Esophagus squamous epithelium (tissue), 5 donors: ENCODE measurements at regions not wholly inside any gene's neighbourhood (a gene's known extent, or its start where the extent isn't known, plus 50 kb on each side); places are given as distances from the start of the nearest gene placed in this dataset.

Experiments
- DNase-seq: peaks from one replicate; lab custom pipeline; 2025; lab: John Stamatoyannopoulos, UW
- H3K27ac ChIP-seq, 4 donors: fragments of 200-600 bp; sonication (generic); one replicate each; pipeline ENCODE4 v1.5.1; 2016 to 2019; ENCODE audit warnings: mild to moderate bottlenecking in 1 of 4
- H3K27me3 ChIP-seq, 4 donors: fragments of 200-600 bp; sonication (generic); 1 replicate in 3 of 4; 2 replicates in 1 of 4; pipeline versions ENCODE4 v1.5.1 to v1.6.0; 2017 to 2021; ENCODE audit warnings: antibody characterized with exemption in 1 of 4
- H3K36me3 ChIP-seq, 3 donors: fragments of 200-600 bp; sonication (generic); one replicate each; pipeline ENCODE4 v1.5.1; 2016 to 2019
- H3K4me1 ChIP-seq, 3 donors: fragments of 200-600 bp; sonication (generic); one replicate each; pipeline ENCODE4 v1.5.1; 2017 to 2019
- H3K4me3 ChIP-seq, 4 donors: fragments of 200-600 bp; sonication (generic); 1 replicate in 3 of 4; 2 replicates in 1 of 4; pipeline ENCODE4 v1.5.1; 2016 to 2019; ENCODE audit warnings: mild to moderate bottlenecking in 2 of 4, moderate library complexity in 1 of 4
- H3K9me3 ChIP-seq, 3 donors: fragments of 200-600 bp; sonication (generic); one replicate each; pipeline ENCODE4 v1.5.1; 2016 to 2019
- CTCF ChIP-seq, 6 experiments: fragments of 450-650 bp in 4 of 6; fragments of 200-600 bp in 2 of 6; sonication (generic) in 2 of 6; IDR thresholded peaks; one replicate each; pipeline ENCODE4 v1.5.1; 2016 to 2019; ENCODE audit warnings: antibody characterized with exemption in 6 of 6, mild to moderate bottlenecking in 4 of 6, moderate library complexity in 4 of 6
- POLR2A ChIP-seq, 4 donors: fragments of 450-650 bp; IDR thresholded peaks; one replicate each; pipeline ENCODE4 v1.6.1; 2017; ENCODE audit warnings: antibody characterized with exemption in 4 of 4, mild to moderate bottlenecking in 4 of 4, moderate library complexity in 3 of 4
- WGBS, 2 donors: methylation state at CpG; one replicate each; pipeline ENCODE4 v1.1.5; 2018; 5-methylcytosine and 5-hydroxymethylcytosine counted together
- intact Hi-C: fragments of 100-400 bp; cut with DNase I; formaldehyde crosslinking; loops from one replicate; pipeline ENCODE4 v1.15.0; 2022
- donor health status: DM: yes; HTN: yes; CAD: no.

GRCh38 chr16:85420501-85421337 is 192.4 kb upstream of the GSE1 start:
- peaks cover 0 to 9% (median 0%) of the 10 kb centered on the region in 3 donors for H3K36me3 ChIP-seq
- intact Hi-C loops, result no loop called here
- no peak overlapping the region for H3K4me3 ChIP-seq
- TF ChIP-seq CTCF (IDR thresholded peaks at IDR 0.05), result peak; percentile 99 to 100 (median 100)
- TF ChIP-seq POLR2A (IDR thresholded peaks at IDR 0.05), result no peak
- H3K27ac ChIP-seq, result no peak overlapping the region
- 85 to 100% methylated on average over 1 to 13 of the region's 42 CpGs for WGBS, 2 donors
- peaks cover 0 to 3% (median 0%) of the 10 kb centered on the region in 4 donors for H3K27me3 ChIP-seq
- no peak for DNase-seq
- H3K4me1 ChIP-seq, result peaks cover 0 to 36% (median 3%) of the 10 kb centered on the region in 3 donors
- H3K9me3 ChIP-seq, result no peaks in the 10 kb centered on the region

- 89 to 100% methylated on average over 6 to 7 of the region's 24 CpGs for WGBS, 2 donors
These were observed 191.6 kb upstream of the GSE1 start for GRCh38 chr16:85421338-85422195.

GRCh38 chr16:85422196-85422631 is 190.9 kb upstream of the GSE1 start:
- peaks cover 0 to 8% (median 0%) of the 10 kb centered on the region in 3 donors for H3K36me3 ChIP-seq
- intact Hi-C loops, result no loop called here
- no peak overlapping the region for H3K27ac ChIP-seq
- peaks cover 0 to 3% (median 0%) of the 10 kb centered on the region in 4 donors for H3K27me3 ChIP-seq
- no peaks in the 10 kb centered on the region for H3K9me3 ChIP-seq
- WGBS, 2 donors, result 39% methylated on average over 5 of the region's 16 CpGs; no CpG with 5 or more reads in 1 of the 2 donors
- no peak for DNase-seq
- no peak overlapping the region for H3K4me3 ChIP-seq
- TF ChIP-seq CTCF (IDR thresholded peaks at IDR 0.05), result no peak
- no peak for TF ChIP-seq POLR2A (IDR thresholded peaks at IDR 0.05)
- peaks cover 0 to 25% (median 3%) of the 10 kb centered on the region in 3 donors for H3K4me1 ChIP-seq

More at GRCh38 chr16:85421338-85422195, 191.6 kb upstream of the GSE1 start:
- TF ChIP-seq POLR2A (IDR thresholded peaks at IDR 0.05), result no peak
- no peak for TF ChIP-seq CTCF (IDR thresholded peaks at IDR 0.05)
- Histone ChIP-seq H3K27ac (no peak overlapping the region), H3K27me3 (peaks cover 0 to 3% (median 0%) of the 10 kb centered on the region in 4 donors), H3K4me3 (no peak overlapping the region), H3K36me3 (peaks cover 0 to 9% (median 0%) of the 10 kb centered on the region in 3 donors), H3K9me3 (no peaks in the 10 kb centered on the region), H3K4me1 (peaks cover 0 to 28% (median 3%) of the 10 kb centered on the region in 3 donors)
- intact Hi-C loops, result no loop called here
- no peak for DNase-seq

GRCh38 chr16:85422632-85423550 is 190.2 kb upstream of the GSE1 start:
- Histone ChIP-seq H3K4me1 (peaks cover 0 to 25% (median 3%) of the 10 kb centered on the region in 3 donors), H3K27me3 (peaks cover 0 to 3% (median 0%) of the 10 kb centered on the region in 4 donors), H3K36me3 (peaks cover 0 to 2% (median 0%) of the 10 kb centered on the region in 3 donors), H3K9me3 (no peaks in the 10 kb centered on the region), H3K27ac (no peak overlapping the region), H3K4me3 (no peak overlapping the region)
- no peak for TF ChIP-seq CTCF (IDR thresholded peaks at IDR 0.05)
- TF ChIP-seq POLR2A (IDR thresholded peaks at IDR 0.05), result no peak
- intact Hi-C loops, result no loop called here
- DNase-seq, result no peak
- 74 to 76% methylated on average over 9 to 15 of the region's 23 CpGs for WGBS, 2 donors
